ENCODE measurements at regions not wholly inside any gene's neighbourhood (a gene's known extent, or its start where the extent isn't known, plus 50 kb on each side); places are given as distances from the start of the nearest gene placed in this dataset.
"Not testable (repeated sequence)": the region's sequence is repeated elsewhere in the genome, so short reads cannot be mapped to it uniquely, and the experiment has no call there.

DNA sequence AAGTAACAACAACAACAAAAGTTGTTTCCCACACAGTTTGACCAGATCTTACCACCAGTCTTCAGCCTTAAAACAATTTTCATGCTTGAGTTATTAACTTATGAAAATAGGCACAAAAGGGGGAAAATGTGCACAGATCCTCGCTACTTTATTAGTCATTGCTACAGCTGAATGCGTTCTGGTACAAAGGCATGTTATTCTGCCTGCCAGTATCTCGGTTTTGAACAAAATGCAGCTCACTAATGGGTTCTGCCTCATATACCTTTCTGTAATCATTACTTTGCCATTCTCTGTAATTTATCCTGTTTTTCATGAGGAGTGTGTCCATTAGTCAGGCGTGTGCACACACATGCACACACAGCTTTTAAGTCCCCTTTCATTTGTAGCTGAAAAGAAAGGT is 247.6 kb downstream of the BCL2L11 start:
- in situ Hi-C loops (cut with MboI; ENCODE audit: low sequenced_read_pairs, unreplicated experiment); DNase-seq (ENCODE audit: low spot score): not testable (repeated sequence)

DNA sequence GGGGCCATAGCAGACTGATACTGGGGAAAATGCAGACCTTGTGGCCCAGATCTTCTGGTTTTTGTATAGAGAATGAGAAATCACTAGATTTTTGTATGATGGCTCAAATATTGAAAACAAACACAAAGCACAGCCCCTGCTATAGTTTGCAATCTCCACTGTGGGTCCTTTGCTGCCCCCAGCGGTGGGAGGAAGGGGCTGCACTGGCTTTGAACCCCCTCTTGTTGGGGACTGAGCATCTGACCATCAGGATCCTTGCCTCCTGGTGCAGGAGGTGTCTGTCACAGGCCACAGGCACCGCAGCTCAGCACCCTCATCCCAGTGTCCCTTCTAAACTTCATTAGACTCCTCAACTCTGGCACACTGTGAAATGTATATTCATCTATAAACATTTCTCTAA is 252.3 kb downstream of the BCL2L11 start:
- DNase-seq (ENCODE audit: low spot score); in situ Hi-C loops (cut with MboI; ENCODE audit: low sequenced_read_pairs, unreplicated experiment): not testable (repeated sequence)

DNA sequence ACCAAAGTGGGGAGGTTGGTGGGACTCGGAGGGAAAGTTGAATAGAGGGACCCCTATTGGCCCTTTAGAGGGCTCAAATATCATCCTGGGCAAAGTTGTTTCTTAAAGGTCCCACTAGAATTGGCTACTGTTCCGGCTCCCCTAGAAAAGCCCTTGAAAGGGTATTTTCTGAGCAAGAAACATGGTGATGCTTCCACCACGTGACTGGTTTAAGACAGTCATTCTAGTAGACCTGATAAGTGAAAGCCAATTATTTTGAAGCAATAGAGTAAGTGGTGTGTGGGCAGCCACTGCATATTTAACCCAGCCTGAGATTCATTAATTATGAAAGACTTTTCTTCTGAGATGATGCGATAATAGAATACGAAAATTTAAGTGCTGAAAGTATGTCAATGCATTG is 253.3 kb downstream of the BCL2L11 start:
- in situ Hi-C loops (cut with MboI; ENCODE audit: low sequenced_read_pairs, unreplicated experiment); DNase-seq (ENCODE audit: low spot score): not testable (repeated sequence)

DNA sequence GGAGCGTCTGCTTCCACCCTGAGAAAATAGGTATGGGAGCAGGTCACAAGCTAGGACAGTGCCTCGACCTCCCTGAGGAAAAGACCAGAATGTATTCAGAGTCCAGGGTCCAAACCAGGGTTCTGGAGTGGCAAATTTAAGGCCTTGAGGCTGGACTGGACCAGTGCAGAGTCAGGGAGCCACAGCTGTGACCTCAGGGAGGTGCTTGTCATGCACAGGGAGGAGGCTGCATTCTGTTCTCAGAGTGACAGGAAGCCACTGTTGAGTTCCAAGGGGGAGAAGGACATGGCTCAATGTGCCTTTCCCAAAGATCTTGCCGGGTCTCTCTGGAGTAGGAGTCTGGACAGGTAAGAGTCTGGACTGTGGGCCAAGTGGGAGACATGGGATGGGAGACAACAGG is 254.0 kb downstream of the BCL2L11 start:
- DNase-seq (ENCODE audit: low spot score); in situ Hi-C loops (cut with MboI; ENCODE audit: low sequenced_read_pairs, unreplicated experiment): not testable (repeated sequence)

DNA sequence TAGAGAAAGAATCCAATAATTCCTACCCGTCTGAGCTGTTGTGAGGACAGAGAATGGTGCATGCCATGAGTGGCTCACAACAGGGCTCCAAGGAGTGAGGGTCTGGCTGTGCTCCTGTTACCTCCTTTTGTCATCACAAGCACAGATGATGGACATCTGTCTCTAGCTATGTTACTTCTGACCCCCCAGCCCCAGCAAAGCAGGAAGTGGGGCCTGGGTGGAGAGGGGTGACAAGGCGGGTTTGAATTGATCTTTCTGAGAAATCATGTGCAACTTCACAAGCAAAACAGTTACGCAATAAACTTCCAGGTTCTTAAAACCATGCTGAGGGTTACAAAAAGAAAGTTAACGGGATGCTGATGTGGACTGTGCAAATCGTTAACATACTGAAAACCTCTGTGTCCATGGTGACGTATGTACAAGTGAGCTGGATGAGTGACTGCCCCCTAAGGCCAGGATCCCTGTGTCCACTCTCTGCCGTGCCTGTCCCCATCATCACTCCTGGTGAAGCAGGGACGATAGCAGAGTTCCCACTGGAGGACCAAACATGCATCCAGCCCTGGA is 254.7 kb downstream of the BCL2L11 start:
- in situ Hi-C loops (cut with MboI; ENCODE audit: low sequenced_read_pairs, unreplicated experiment); DNase-seq (ENCODE audit: low spot score): not testable (repeated sequence)

DNA sequence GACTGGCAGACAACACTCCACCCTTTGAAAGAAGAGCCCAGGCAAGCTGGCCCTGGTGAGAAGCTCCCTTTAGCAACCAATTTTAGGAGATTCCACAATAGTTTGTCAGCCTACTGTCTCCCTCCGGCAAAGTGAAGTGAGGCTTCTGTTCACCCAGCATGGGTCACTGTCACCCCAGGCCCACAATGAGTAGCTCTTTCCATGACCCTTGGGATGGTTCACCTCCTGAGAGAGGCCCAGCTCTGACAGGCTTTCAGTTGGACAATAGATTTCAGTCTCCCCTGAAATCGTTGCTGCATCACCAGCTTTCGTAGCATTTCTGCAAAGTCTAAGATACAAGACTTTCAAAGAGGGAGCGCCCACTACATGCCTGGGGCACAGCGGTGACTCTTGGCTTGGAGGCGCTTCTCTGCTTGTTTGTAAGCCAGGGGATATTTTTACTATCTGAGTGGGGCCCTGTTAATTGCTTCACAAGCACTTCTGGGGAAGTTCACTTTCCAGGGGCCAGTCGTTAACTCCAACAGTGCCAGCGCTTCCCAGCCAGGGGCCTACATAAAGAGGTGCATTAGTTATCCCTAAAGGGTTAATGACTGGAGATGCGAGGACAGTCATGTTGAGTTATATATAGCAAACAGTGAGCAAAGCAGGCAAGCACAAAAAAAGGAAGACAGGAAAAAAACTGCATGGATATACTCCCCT is 255.7 kb downstream of the BCL2L11 start:
- in situ Hi-C loops (cut with MboI; ENCODE audit: low sequenced_read_pairs, unreplicated experiment); DNase-seq (ENCODE audit: low spot score): not testable (repeated sequence)

DNA sequence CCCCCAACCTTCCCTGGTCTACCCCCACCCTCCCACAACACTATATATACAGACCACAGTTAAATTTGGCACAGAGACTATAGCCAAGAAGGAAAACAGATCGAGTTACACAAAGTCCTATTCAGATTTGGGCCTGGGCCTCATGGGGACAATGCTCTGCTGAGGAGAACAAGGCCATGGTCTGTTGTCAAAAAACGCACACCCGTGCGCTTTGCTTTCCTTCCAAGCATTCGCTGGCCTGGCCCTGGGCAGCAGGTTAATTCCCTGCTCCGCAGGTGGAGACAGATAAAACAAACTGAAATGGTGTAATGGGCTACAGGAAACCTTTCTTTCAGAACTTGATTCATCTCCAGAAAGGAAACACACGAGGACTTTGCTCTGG is 256.2 kb downstream of the BCL2L11 start:
- DNase-seq (ENCODE audit: low spot score); in situ Hi-C loops (cut with MboI; ENCODE audit: low sequenced_read_pairs, unreplicated experiment): not testable (repeated sequence)

DNA sequence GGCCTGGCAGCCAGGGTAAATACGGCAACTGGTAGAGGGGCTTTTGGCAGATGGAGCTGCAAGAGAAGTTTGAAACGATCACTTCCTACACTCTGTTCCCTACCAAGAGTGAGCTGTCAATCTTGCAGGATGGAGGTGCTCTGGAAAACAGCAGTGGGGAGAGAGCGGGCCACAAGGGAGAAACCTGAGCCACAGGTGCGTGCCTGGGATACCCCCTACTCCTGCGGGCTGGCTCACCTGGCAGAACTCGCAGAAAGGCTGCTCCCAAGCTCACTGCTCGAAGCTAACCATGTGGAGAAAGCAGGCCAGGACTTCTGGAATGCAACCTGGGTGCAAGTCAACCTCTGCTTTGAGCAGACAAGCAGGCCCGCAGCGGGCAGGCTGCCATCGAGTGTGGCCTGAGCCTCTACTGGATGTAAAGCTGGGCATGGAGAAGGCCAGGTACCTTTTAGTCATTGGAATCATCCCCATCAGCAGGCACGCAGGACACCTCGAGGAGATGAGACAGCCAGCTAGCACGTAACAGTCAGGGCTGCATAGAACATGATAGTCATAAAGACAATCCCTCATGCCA is 256.8 kb downstream of the BCL2L11 start:
- in situ Hi-C loops (cut with MboI; ENCODE audit: low sequenced_read_pairs, unreplicated experiment); DNase-seq (ENCODE audit: low spot score): not testable (repeated sequence)

DNA sequence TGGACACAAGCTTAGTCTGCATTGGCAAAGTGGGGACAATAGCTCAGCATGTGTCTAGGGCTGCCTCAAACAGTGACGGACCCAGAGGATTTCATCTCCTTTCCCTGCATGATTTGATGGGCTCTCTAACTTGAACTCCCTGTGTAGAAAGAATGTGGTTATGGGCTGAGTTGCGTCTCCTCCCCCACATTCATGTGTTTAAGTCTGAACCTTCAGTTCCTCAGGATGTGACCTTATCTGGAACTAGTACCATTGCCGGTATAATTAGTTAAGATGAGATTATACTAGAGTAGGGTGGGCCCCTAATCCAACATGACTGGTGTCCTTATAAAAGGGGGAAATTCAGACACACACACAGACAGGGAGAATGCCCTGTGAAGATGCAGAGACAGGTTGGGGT is 257.6 kb downstream of the BCL2L11 start:
- in situ Hi-C loops (cut with MboI; ENCODE audit: low sequenced_read_pairs, unreplicated experiment) = not testable (repeated sequence)

DNA sequence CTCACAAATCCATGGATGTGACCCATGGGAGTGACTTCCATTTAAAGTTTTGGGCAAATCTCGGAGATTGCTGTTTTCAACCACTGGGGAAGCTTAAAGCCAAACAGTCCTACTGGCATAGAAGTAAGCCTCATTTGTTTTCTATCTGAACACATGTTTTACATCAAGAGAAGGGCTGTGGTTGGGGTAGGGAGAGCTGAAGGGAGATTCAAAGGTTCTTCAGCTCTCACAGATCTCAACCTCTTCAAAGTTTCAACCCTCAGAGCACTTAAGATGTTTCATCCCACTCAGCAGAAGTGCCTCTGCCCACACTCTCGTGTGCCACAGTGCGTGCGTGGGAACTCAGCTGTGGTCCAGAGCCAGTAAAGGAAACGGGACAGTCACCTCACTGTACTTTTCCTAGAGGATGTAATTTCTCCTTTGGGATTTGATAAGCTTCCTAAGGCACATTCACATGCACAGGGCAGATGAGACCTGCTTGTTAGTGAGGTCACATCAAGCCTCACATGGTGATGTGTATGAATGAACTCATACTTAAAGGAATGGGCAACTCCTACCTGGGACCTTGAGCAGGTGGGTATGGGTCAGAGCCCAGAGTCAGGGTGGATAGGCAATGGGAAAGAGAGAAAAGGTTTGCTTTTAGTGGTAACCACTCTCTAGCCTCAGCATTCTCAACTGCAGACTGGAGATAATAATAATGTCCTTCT is 260.2 kb downstream of the BCL2L11 start:
- DNase-seq (ENCODE audit: low spot score); in situ Hi-C loops (cut with MboI; ENCODE audit: low sequenced_read_pairs, unreplicated experiment): not testable (repeated sequence)

More for the DNA sequence above, 257.6 kb downstream of the BCL2L11 start:
- DNase-seq (ENCODE audit: low spot score) = not testable (repeated sequence)

DNA sequence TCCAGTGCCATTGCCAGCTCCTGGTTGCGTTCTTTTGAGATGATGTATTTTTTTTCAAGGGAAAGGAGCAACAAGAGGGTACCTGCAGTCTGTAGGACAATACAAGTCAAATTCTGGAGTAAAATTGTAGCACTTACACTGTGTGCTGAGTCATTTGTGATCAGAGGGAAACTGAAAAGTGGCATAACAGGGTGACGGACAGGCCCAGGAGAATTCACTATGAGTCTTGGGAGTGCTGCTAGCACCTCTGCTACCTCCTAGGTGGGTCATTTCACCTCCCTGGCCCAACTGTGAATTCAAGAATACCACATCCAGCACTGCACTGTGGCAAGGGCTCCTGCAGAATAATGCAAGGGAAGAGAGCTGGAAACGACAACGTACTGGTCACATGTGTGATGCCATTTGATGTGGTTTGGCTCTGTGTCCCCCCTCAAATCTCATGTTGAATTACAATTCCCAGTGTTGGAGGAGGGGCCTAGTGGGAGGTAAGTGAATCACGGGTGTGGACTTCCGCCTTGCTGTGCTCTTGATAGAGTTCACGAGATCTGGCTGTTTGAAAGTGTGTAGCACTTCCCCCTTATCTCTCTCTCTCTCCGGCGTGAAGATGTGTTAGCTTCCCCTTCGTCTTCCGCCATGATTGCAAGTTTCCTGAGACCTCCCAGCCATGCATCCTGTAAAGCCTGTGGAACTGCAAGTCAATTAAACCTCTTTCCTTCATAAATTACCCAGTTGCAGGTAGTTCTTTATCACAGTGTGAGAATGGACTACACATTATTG is 261.0 kb downstream of the BCL2L11 start:
- in situ Hi-C loops (cut with MboI; ENCODE audit: low sequenced_read_pairs, unreplicated experiment); DNase-seq (ENCODE audit: low spot score): not testable (repeated sequence)

DNA sequence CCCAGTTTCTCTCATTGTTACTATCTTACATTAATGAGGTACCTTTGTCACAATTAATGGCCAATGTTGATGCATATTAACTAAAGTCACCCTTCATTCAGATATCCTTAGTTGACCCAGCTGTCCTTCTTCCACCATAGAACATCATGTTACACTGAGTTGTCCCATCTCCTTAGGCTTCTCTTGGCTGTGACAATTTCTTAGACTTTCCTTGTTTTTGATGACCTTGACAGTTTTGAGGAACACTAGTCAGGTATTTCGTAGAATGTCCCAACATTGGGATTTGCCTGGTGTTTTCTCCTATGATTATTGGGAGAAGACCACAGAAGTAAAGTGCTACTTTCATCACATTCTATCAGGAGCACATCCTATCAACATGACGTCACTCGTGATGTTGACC is 261.8 kb downstream of the BCL2L11 start:
- in situ Hi-C loops (cut with MboI; ENCODE audit: low sequenced_read_pairs, unreplicated experiment) = not testable (repeated sequence)

DNA sequence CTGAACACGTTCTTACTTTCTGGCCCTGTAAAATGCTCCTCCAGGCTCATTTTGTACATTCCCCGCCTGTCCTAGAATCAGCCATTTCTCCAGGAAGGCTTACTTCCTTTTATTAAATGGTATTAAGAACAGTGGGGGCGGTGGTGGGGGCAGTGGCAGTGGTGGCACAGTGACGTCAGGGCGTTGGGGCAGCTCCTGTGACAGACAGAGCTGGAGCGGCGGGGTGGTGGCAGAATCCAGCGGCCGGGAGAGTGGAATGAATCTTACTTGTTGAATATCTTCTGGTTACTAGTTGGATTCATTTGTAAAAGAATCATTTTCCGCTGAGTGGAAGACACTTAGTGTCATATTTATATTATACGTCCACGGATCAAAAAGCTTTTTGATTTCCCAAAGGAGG is 262.6 kb downstream of the BCL2L11 start:
- in situ Hi-C loops (cut with MboI; ENCODE audit: low sequenced_read_pairs, unreplicated experiment) = not testable (repeated sequence)

More for the DNA sequence above, 261.8 kb downstream of the BCL2L11 start:
- not testable (repeated sequence) for DNase-seq (ENCODE audit: low spot score)

DNA sequence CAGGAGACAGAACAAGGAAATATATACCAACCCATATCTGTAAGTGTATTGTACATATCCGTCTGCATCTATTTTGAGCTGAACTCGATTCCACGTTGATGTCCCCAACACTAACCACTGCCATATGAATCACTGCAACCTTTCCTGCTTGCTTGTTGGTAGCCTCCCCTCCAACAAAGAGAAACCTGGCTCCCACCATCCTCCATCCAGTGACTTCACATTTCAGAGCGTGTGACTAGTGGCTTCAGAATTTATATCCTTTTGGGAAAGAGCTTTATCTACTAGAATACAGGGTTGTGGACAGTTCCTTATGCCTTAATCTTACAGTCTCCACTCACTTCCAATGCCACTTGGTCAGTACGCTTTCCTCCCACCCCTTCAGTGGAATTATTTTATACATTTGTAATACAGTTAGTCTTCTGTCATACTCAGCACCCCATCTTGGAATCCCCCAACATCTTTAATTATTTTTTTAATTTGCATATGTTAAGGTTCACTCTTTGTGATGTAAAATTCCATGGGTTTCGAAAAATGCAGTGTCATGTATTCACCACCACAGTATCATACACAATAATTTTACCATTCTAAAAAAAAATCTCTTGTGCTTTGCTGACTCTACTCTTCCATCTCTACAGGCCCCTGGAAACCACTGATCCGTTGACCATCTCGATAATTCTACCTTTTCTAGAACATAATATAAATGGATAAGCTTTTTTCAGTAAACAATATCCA is 264.7 kb downstream of the BCL2L11 start:
- DNase-seq (ENCODE audit: low spot score); in situ Hi-C loops (cut with MboI; ENCODE audit: low sequenced_read_pairs, unreplicated experiment): not testable (repeated sequence)

More for the DNA sequence above, 262.6 kb downstream of the BCL2L11 start:
- not testable (repeated sequence) for DNase-seq (ENCODE audit: low spot score)

DNA sequence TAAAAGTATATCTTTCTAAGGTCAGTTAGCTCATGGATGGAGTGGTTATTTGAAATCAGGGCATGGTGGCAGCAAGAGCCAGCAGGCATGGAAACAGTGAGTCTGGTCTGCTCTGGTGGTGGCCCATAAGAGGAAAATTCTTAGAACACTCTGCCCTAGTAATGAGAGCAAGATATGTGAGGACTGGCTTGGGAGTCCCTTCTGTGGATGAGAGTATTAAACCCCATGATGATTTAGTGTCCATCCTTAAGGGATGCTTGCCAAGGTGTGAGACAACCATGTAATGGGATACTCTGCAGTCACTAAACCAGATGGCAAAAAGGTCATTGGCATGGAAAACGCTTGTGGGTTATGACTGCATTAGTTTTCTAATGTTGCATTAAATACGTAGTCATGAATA is 269.9 kb downstream of the BCL2L11 start:
- DNase-seq (ENCODE audit: low spot score); in situ Hi-C loops (cut with MboI; ENCODE audit: low sequenced_read_pairs, unreplicated experiment): not testable (repeated sequence)

DNA sequence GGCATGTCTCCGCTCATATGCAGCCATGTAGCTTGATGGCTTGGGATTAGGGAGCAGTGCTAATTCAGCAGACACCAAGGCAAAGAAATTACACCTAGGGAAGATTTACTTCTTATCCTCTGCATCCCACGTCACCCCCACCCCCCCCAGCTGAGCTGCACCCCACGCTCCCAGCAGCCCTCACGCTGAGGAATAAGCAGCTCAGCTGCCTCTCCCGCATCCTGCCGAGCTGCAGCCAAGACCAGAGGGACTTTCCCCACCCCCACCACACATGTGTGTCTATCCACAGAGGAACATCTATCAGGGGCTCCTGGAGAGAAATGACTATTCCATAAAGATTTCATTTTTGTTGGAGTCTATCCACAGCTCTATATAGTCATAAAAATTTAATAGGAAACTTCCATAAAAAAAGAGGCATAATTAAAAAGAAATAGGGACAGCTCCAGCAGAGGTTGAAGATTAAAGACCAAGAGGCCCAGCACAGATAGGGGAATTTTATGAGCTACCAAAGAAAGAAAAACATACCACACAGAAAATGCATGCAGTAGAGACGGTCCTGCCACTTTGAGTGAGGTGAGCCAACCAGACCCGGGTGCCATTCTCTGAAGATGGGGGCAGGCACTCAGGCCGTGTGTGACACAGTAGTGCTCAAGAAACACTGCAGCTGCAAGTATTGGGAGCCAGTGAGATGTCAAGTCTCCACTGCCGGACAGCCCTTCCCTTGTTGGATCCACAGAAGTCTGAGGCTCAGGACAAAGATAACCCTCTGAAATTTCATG is 274.8 kb downstream of the BCL2L11 start:
- peak; percentile 18 for DNase-seq (ENCODE audit: low spot score)
- in situ Hi-C loops (cut with MboI; ENCODE audit: low sequenced_read_pairs, unreplicated experiment) = not testable (repeated sequence)

DNA sequence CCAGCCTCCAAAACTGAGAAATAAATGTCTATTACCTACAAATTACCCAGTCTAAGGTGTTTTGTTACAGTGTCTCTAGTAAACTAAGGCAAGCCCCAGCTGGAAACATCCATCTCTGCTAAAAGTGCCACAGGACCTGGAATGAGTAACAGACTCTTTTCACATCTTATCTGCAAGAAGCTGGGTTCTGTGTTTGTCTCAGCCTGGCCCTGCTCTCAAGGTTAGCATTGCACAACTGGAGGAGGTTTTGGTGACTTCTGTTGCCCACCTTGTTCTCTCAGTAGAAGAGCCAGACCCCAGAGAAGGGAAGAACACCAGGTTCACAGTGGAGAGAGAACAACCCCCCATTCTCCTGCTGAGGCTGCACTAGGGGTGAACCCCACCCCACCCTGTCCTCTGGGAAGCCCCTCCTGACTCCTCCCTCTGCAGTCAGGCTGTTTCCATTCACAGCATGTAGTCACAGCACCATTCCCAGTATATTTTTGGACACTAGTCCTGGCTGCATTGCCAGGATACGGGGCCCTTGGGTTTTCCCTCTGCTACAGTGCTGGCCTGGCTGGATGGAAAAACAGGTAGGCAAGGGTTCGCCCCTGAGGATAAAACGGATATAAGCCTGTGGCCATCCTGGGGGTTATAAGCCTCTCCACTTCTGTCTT is 280.0 kb downstream of the BCL2L11 start:
- in situ Hi-C loops (cut with MboI; ENCODE audit: low sequenced_read_pairs, unreplicated experiment) = not testable (repeated sequence)

More for the DNA sequence above, 280.0 kb downstream of the BCL2L11 start:
- not testable (repeated sequence) for DNase-seq (ENCODE audit: low spot score)
